Fibroblast of peridontal ligament (primary cell): ENCODE measurements at regions not wholly inside any gene's neighbourhood (a gene's known extent, or its start where the extent isn't known, plus 50 kb on each side); places are given as distances from the start of the nearest gene placed in this dataset.
"Not testable (repeated sequence)": the region's sequence is repeated elsewhere in the genome, so short reads cannot be mapped to it uniquely, and the experiment has no call there.

Experiments
- DNase-seq: peaks from one replicate; pipeline ENCODE4 v3.0.0-alpha.2; 2010; ENCODE audit errors: extremely low read depth

DNA sequence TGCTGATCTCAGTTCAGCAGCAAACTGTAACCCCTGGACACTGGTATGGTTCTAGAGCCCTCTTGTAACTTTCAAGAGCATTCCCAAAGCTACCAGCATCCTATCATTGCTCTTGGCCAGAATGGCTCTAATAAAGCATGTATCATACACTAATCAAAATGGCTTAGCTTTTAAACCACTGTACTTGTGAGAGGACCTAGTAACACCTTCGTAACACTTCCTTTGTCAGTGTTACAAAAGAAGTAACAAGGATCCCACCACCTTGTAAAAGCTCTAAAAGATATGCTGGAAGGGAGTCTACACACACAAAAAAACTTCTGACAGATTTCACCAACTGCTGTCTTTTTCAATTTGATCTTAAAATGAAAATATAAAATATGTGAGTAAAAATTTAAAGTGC is 144.7 kb downstream of the ALOX5 start:
- DNase-seq, result no peak

- no peak for DNase-seq
These were observed 141.6 kb downstream of the ALOX5 start for GRCh38 chr10:45515630-45516029.

DNA sequence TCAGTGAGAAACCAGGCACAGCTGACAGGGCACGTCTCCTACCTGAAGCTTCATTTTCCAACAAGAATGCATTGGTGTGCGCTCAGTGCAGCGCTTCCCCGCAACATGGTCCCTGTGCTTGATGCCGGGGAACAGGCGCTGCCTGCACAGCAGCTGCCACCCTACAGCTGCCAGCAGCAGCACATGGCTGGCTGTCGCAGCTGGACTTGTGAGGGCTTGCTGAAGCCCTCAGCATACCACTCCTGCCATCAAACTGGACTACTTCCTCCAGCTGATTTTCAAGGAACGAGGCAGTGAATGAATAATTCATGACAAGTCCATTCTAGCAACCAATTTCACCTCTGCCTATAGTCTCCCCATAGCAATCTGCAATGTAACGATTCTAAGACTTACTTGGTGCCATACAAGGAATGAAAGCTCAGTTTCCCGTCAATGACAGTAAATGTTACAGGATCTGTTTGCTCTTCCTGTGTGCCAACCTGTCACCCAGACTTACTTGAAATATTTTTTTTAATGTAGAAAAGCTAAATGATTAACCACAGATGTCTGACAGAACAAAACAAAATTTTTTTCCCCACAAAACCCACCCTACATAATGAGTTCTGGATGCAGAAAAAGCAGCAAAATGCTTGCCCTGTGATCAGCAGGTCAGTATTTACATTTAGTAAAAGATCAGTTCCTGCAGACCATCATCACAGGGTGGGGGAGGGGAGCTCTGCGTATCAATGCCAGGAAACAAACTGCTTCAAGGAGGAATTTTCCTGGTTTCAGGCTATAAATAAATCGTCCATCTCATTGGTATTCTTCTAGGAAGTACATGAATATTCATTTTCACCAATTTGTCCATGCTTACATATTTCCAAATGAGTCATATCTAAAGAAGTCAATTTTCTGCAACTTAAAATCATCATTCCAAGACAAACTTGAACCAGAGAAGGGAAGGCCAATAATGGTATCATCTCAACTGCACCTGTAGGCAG is 140.6 kb downstream of the ALOX5 start:
- DNase-seq, result peak; percentile 62

- no peak for DNase-seq
These were observed 139.5 kb downstream of the ALOX5 start for GRCh38 chr10:45513551-45513950.

DNA sequence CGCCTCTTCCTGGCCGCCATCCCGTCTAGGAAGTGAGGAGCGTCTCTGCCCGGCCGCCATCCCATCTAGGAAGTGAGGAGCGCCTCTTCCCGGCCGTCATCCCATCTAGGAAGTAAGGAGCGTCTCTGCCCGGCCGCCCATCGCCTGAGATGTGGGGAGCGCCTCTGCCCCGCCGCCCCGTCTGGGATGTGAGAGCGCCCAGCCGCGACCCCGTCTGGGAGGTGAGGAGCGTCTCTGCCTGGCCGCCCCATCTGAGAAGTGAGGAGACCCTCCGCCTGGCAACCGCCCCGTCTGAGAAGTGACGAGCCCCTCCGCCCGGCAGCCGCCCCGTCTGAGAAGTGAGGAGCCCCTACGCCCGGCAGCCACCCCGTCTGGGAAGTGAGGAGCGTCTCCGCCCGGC is 137.9 kb downstream of the ALOX5 start:
- DNase-seq, result not testable (repeated sequence)

DNA sequence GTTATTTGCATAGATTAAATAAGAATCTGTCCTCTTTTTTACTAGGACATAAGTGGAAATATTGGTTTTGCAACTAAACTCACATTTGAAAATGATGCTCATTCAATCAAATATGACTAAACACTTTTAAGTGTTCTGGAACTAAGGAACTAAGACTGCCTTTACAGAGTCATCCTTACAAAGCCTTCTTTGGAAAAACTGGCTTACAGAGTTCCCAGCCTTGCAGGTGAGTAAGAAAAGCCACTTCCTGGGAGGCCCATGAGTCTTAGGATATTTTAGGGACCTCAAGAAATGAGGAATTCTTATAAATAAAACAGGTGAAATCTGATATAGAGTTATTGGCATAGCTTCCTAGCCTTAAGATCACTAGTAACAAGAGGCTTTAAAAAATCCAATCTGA is 135.5 kb downstream of the ALOX5 start:
- DNase-seq, result no peak

DNA sequence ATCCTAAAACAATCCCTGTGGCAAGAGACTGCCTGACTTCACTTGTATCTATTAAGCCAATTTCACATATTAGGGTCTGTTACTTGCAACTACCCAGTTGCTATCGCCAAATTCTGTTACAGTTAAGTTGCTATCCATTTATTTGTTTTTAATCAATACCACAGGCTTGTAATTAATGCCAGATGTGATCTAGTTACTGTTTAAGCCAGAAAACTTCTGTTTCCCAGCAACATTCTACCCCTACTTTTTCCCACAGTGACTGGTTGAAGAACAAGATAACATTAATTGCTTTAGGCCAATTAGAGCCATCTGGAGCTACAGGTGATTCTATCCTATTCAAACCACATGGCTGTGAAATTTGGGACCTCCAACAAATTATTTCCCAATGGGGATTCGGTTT is 131.3 kb downstream of the ALOX5 start:
- DNase-seq, result peak; percentile 64

GRCh38 chr10:45502458-45502857 is 128.4 kb downstream of the ALOX5 start:
- DNase-seq, result no peak

GRCh38 chr10:45501791-45502190 is 127.8 kb downstream of the ALOX5 start:
- DNase-seq, result no peak

DNA sequence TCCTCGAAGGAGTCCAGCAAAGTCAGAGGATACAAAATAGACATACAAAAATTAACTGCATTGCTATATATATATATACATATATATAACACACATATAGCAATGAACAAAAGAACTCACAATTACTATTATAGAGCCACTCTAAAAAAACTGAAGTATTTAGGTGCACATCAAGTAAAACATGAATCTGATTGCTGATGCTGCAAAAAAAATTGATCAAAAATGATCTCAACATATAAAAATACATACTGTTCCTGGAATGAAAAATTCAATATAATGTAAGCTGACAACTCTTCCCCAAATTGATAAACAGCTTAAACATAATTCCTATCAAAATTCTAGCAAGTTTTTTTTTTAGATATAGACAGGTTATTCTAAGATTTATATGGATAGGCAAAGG is 126.8 kb downstream of the ALOX5 start:
- no peak for DNase-seq

GRCh38 chr10:45500304-45500703 is 126.3 kb downstream of the ALOX5 start:
- no peak for DNase-seq

GRCh38 chr10:45495438-45496152 is 121.6 kb downstream of the ALOX5 start:
- peak; percentile 6 for DNase-seq
